ENCODE measurements at regions not wholly inside any gene's neighbourhood (a gene's known extent, or its start where the extent isn't known, plus 50 kb on each side); places are given as distances from the start of the nearest gene placed in this dataset.

- TF ChIP-seq CTCF (IDR thresholded peaks at IDR 0.05) = no peak
- no peak for TF ChIP-seq POLR2A (IDR thresholded peaks at IDR 0.05)
Measured at GRCh38 chr3:26989037-26989436, 366.5 kb downstream of the LRRC3B start.

All from uterus (tissue), 2 donors.